ENCODE measurements at regions not wholly inside any gene's neighbourhood (a gene's known extent, or its start where the extent isn't known, plus 50 kb on each side); places are given as distances from the start of the nearest gene placed in this dataset.

DNA sequence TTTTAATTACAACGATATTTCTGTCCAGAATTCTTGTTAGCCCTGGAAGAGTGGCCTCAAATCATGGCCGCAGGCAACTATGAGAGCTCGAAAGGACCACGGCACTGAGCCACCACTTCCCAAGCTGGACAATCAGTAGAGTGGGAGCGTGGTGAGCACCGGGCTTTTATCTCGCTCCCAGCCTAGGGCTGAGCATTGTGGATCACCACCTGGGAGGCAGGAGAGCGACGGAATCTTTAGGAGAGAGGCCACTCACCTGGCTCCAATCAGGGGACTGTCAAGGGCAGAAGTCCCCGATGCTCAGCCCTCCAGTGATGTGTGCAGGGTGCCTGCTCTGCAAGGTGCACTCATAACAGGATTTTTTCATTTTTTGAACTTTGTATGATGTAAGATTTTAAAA lies 377.1 kb upstream of the B3GAT1 start:
- TF ChIP-seq, protein P1, sequence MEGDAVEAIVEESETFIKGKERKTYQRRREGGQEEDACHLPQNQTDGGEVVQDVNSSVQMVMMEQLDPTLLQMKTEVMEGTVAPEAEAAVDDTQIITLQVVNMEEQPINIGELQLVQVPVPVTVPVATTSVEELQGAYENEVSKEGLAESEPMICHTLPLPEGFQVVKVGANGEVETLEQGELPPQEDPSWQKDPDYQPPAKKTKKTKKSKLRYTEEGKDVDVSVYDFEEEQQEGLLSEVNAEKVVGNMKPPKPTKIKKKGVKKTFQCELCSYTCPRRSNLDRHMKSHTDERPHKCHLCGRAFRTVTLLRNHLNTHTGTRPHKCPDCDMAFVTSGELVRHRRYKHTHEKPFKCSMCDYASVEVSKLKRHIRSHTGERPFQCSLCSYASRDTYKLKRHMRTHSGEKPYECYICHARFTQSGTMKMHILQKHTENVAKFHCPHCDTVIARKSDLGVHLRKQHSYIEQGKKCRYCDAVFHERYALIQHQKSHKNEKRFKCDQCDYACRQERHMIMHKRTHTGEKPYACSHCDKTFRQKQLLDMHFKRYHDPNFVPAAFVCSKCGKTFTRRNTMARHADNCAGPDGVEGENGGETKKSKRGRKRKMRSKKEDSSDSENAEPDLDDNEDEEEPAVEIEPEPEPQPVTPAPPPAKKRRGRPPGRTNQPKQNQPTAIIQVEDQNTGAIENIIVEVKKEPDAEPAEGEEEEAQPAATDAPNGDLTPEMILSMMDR (IDR thresholded peaks at IDR 0.05; ENCODE audit: low read depth, low read length): no peak
- no peak for TF ChIP-seq EZH2phosphoT487 (IDR thresholded peaks at IDR 0.05; ENCODE audit: low read depth)
